Mesodermal cell (in vitro differentiated cells): ENCODE measurements at regions not wholly inside any gene's neighbourhood (a gene's known extent, or its start where the extent isn't known, plus 50 kb on each side); places are given as distances from the start of the nearest gene placed in this dataset.
"Not testable (repeated sequence)": the region's sequence is repeated elsewhere in the genome, so short reads cannot be mapped to it uniquely, and the experiment has no call there.

Experiments
- H3K27ac ChIP-seq: 2 replicates; pipeline ENCODE4 v1.7.0; 2013; ENCODE audit warnings: mild to moderate bottlenecking, low read depth, low read length, moderate library complexity; ENCODE audit not compliant: severe bottlenecking
- H3K36me3 ChIP-seq: 2 replicates; pipeline ENCODE4 v1.7.1; 2013; ENCODE audit warnings: mild to moderate bottlenecking, low read length, moderate library complexity; ENCODE audit not compliant: control insufficient read depth, insufficient read depth
- H3K4me1 ChIP-seq: one replicate; pipeline ENCODE4 v1.7.1; 2013; ENCODE audit warnings: mild to moderate bottlenecking, low read length; ENCODE audit not compliant: insufficient read depth, control insufficient read depth, poor library complexity, severe bottlenecking
- H3K4me3 ChIP-seq: 2 replicates; pipeline ENCODE4 v1.7.0; 2013; ENCODE audit warnings: low read length, control low read depth, mild to moderate bottlenecking; ENCODE audit not compliant: insufficient read depth, poor library complexity, severe bottlenecking; ENCODE audit errors: extremely low read depth
- H3K9me3 ChIP-seq: 2 replicates; pipeline ENCODE4 v1.7.1; 2013; ENCODE audit warnings: mild to moderate bottlenecking, low read length, moderate library complexity; ENCODE audit not compliant: control insufficient read depth
- WGBS, 2 experiments: methylation state at CpG; one replicate each; pipeline ENCODE4 v1.1.5; 2013; ENCODE audit warnings: missing lambda C conversion rate in 2 of 2; ENCODE audit not compliant: insufficient coverage in 2 of 2; 5-methylcytosine and 5-hydroxymethylcytosine counted together

DNA sequence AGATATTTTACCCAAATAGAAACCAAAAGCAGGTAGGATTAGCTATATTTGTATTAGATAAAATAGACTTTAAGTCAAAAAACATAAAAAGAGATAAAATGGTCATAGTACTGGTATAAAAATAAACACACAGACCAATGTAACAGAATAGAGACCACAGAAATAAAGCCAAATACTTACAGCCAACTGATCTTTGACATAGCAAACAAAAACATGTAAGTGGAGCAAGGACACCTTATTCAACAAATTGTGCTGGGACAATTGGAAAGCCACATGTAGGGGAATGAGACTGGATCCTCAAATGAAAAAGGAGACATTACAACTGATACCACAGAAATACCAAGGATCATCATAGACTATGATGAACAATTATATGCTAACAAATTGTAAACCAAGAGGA is 94.5 kb upstream of the SIRPG start:
- H3K36me3 ChIP-seq = no peaks in the 10 kb centered on the region
- H3K27ac ChIP-seq = no peak overlapping the region
- H3K9me3 ChIP-seq = no peaks in the 10 kb centered on the region
- H3K4me1 ChIP-seq = no peaks in the 10 kb centered on the region
- H3K4me3 ChIP-seq = no peak overlapping the region

DNA sequence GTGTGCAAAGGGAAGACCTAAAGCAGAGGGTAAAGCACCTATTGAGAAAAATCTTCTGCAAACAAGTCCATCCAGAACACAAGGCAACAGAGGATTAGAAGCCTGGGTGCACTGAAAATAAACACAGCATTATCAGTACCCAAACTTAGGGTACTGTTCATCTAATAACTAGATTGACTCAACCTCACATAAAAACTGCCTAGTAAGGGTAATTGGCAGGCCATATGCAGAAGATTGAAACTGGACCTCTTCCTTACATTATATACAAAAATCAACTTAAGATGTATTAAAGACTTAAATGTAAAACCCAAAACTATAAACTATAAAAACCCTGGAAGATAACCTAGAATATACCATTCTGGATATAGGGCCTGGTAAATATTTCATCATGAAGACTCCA is 91.2 kb upstream of the SIRPG start:
- Histone ChIP-seq H3K4me3 (no peak overlapping the region), H3K36me3 (no peaks in the 10 kb centered on the region), H3K27ac (no peak overlapping the region), H3K4me1 (no peaks in the 10 kb centered on the region), H3K9me3 (no peaks in the 10 kb centered on the region)

DNA sequence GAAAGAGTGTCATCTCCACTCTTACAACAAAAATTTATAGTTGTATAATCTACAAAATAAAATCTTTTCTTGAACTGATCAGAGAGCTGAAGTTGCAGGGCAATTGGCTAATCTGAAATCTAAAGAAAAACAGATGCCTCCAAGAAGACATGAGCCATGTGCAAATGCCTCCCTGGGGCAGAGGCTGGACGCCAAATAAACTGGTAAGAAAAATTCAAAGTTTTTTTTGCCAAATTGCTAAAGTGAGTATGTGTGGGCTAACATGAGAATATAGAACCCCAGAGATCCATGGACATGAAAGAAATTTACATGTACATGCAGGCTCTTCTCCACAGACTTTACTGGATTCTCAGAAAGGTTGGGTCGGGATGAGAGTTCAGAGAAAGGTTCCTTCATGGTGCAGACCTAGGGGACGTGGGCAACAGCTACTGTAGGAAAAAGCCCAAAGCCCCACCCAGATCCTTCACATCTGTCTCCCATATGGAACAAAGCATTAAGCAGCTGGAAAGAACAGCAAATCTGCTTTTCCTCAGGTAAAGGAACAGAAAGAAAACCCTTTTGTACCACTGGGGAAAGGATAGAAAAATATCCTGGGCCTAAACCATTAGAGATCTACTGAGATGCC is 90.5 kb upstream of the SIRPG start:
- Histone ChIP-seq H3K4me1 (no peaks in the 10 kb centered on the region), H3K36me3 (no peaks in the 10 kb centered on the region), H3K4me3 (no peak overlapping the region), H3K9me3 (no peaks in the 10 kb centered on the region), H3K27ac (no peak overlapping the region)
- WGBS, 2 experiments = 90 to 94% methylated on average over 2 to 3 of the region's 3 CpGs

DNA sequence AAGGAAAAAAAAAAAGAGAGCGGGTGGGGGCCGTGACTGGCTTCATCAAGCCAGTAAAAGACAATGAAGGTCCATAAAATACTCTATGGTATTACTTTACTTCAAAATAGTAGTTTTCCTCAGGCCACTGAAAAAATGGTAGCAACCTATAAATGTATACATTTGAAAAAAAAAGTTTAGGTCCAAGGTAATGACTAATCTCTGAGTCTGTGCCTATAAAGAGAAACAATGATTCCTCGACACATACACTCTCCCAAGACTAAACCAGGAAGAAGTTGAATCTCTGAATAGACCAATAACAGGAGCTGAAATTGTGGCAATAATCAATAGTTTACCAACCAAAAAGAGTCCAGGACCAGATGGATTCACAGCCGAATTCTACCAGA is 84.5 kb upstream of the SIRPG start:
- not testable (repeated sequence) for H3K4me3 ChIP-seq, H3K4me1 ChIP-seq, H3K9me3 ChIP-seq, H3K36me3 ChIP-seq, H3K27ac ChIP-seq
- WGBS, 2 experiments = no CpG with 5 or more reads among the region's 4 CpGs

DNA sequence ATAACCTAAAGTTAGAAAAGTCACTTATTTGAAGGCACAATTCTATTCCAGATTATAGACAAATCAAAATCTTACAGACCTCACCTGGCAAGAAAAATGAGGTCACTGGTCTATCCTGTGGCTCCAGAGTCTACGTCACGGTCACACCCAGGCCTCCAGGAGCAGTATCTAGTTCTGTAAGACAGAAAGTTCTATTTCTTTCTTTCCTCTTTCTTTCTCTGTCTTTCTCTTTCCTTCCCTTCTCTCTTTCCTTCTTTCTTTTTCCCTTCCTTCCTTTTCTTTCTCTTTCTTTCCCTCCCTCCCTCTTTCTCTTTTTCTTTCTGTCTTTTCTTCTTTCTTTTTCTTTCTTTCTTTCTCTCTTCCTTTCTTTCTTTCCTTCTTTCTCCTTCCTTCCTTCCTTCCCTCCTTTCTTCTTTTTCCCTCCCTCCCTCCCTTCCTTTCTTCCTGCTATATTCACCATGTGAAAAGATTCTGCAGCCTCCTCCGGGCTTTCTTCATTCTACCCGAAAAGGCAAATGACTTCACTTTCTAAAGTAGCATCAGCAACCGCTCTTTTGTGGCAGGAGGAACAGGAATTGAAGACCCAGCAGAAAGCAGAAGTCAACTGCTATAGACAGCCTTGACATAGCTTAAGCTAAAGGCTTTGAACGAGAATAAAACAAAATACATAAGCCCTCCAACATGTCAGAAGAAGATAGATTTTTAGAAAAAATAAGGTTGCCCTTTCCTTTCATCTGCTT is 83.9 kb upstream of the SIRPG start:
- no peaks in the 10 kb centered on the region for H3K9me3 ChIP-seq
- no peaks in the 10 kb centered on the region for H3K36me3 ChIP-seq
- no peak overlapping the region for H3K27ac ChIP-seq
- H3K4me1 ChIP-seq = no peaks in the 10 kb centered on the region
- H3K4me3 ChIP-seq = no peak overlapping the region
- WGBS, 2 experiments = 83 to 92% methylated on average over 3 to 4 of the region's 6 CpGs

DNA sequence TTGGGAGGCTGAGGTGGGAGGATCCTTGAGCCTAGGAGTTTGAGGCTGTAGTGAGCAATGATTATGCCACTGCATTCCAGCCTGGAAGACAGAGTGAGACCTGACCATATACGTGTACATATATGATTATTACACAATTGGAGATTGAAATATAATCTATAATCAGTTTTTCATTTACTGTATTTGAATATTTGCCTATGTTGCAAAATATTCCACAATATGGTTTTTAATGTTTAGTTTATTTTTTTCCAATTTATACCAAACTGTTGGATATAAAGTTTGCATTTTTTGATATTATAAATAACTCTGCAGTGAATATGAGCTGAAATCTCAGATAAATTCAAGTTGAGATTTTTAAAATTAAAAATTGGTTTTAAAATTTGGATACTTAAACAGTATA is 79.6 kb upstream of the SIRPG start:
- WGBS, 2 experiments = no CpG with 5 or more reads among the region's 1 CpG
- Histone ChIP-seq H3K27ac (no peak overlapping the region), H3K36me3 (no peaks in the 10 kb centered on the region), H3K9me3 (no peaks in the 10 kb centered on the region), H3K4me3 (no peak overlapping the region), H3K4me1 (no peaks in the 10 kb centered on the region)

DNA sequence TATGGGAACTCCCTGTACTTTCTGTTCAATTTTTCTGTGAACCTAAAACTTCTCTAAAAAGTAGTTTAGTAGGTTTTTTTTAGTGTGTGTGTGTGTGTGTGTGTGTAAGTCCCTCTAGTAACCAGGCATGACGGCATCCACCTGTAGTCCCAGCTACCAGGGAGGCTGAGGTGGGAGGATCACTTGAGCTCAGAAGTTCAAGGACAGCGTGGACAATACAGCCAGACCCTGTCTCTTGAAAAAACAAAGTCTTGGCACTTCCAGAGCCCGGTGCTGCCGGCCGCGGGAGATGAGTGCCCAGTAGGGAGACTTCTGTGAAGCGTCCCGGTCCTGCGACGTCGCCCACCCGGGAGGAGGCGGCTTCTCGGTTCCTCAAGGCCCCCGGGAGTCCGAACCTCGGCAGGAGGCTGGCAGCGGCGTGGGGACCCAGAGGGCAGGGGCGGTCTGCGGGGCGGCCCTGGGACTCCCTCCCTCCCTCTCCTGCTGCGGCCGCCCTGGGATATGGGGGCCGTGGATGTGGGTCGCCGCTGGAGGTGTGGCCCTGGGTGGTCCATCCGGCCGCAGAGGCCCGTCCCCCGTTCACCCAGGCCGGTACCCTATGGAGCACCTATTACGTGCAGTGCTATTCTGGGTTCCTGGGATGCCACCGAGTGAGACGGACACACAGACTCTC is 78.0 kb upstream of the SIRPG start:
- Histone ChIP-seq H3K27ac (no peak overlapping the region), H3K4me1 (no peaks in the 10 kb centered on the region), H3K36me3 (no peaks in the 10 kb centered on the region), H3K9me3 (no peaks in the 10 kb centered on the region), H3K4me3 (no peak overlapping the region)
- 95 to 97% methylated on average over 32 to 34 of the region's 35 CpGs for WGBS, 2 experiments

DNA sequence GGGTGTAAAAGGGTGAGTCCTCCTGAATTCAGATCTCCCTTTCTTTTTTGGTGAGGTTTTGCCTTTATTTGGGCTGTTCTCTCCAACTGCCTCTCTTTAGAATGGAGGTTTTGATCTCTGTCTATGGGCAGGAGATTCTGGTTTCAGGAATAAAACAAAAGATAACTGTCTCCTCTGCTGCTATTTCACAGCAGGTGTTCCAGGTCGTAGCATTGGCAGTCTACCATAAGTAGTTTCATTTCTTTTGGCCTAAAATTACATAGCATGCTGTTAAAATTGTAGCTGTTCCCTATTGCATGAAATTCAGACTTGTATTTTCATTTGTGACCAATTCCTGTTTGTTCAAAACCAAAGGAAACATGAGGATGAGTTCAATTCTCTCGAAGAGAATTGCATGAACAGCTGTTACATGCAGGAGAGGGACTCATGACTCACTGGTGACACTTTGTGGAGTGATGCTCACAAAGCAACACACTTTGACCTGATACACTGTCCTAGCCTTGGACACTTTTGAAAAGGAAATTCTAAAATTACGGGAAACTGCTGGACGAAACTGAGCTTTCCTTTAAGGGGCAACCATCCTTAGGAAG is 76.8 kb upstream of the SIRPG start:
- no peaks in the 10 kb centered on the region for H3K4me1 ChIP-seq
- H3K36me3 ChIP-seq = no peaks in the 10 kb centered on the region
- H3K9me3 ChIP-seq = no peaks in the 10 kb centered on the region
- 63 to 93% methylated on average over 2 of the region's 4 CpGs for WGBS, 2 experiments
- no peak overlapping the region for H3K4me3 ChIP-seq
- no peak overlapping the region for H3K27ac ChIP-seq

DNA sequence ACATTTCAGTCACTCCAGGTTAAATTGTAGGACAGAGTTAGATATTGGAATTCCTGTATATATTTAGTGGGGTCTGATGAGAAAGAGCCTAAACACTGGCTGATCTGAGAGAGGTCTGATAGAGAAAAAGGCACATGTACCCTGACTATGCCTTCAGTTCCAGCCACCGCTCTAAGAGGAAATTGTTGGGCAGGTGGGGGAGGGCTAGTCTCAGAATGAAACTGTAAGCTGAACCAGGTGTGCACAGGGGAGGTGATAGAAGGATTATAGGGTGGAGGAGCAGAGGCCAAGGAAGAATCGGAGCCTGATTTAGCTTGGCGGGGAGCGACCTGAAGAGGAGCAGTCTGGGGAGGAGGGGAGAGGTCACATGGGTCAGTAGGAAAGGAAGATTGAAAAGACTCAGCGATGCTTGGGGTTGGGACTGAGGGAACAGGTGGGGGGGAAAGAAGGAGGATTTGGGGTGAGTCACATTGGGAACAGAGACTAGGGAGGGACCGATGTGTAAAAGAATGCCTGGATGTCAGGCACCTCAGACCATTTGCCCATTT is 74.3 kb upstream of the SIRPG start:
- H3K4me3 ChIP-seq, H3K27ac ChIP-seq: not testable (repeated sequence)
- 94 to 99% methylated on average over 4 to 5 of the region's 6 CpGs for WGBS, 2 experiments

DNA sequence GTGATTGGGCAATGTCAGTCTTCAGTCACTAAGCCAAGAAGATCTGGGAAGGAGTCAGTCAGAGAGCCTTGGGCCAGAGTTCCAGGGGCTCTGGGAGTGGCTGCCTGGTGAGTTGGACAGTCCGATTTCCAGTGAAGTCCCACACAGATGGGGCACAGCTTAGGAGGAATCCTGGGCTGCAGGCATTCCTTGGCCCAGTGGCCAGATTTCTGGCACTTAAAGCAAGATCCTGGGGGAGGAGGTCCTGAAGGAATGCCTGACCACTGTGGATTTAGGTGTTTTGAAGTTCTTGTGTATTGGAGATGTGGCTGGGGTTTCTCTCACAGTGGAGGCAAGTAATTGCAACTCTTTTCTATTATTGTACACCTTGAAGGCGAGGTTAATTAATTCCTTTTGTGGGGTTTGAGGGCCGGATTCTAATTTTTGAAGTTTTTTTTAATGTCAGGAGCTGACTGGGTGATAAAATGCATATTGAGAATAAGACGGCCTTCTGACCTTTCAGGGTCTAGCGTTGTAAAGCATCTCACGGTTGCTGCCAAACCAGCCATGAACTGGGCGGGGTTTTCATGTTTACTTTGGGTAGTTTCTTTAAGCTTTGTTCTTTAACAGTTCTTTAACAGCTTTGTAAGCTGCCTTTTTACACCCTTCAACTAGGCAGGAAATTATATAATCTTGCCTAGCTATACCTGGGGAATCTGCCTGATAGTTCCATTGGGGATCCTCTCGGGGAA is 73.6 kb upstream of the SIRPG start:
- H3K4me3 ChIP-seq, H3K9me3 ChIP-seq, H3K27ac ChIP-seq, H3K4me1 ChIP-seq, H3K36me3 ChIP-seq: not testable (repeated sequence)
- WGBS, 2 experiments = 85 to 98% methylated on average over 5 to 7 of the region's 8 CpGs

More for the DNA sequence above, 74.3 kb upstream of the SIRPG start:
- not testable (repeated sequence) for H3K4me1 ChIP-seq, H3K36me3 ChIP-seq, H3K9me3 ChIP-seq
